Fibroblast of lung (primary cell): ENCODE measurements at regions not wholly inside any gene's neighbourhood (a gene's known extent, or its start where the extent isn't known, plus 50 kb on each side); places are given as distances from the start of the nearest gene placed in this dataset.

Experiments
- DNase-seq, 2 donors: peaks; one replicate each; pipeline versions ENCODE4 v3.0.0 to v3.0.0-alpha.2; 2010; ENCODE audit warnings: low read depth in 2 of 2
- H2AFZ ChIP-seq: 2 replicates; pipeline ENCODE4 v1.5.1; 2012; ENCODE audit warnings: low read length, control low read depth, inconsistent platforms
- H3K27ac ChIP-seq: 2 replicates; pipeline ENCODE4 v1.5.1; 2011; ENCODE audit warnings: low read length, control low read depth; ENCODE audit not compliant: insufficient read depth
- H3K27me3 ChIP-seq: 2 replicates; pipeline ENCODE4 v1.5.1; 2011; ENCODE audit warnings: mild to moderate bottlenecking, low read length; ENCODE audit not compliant: control insufficient read depth, insufficient read depth
- H3K36me3 ChIP-seq: 2 replicates; pipeline ENCODE4 v1.5.1; 2011; ENCODE audit warnings: low read length; ENCODE audit not compliant: control insufficient read depth, insufficient read depth
- H3K4me1 ChIP-seq: 2 replicates; pipeline ENCODE4 v1.5.1; 2011; ENCODE audit warnings: low read length; ENCODE audit not compliant: control insufficient read depth, insufficient read depth; ENCODE audit errors: extremely low read depth
- H3K4me2 ChIP-seq: 2 replicates; pipeline ENCODE4 v1.5.1; 2011; ENCODE audit warnings: low read length, control low read depth; ENCODE audit not compliant: insufficient read depth; ENCODE audit errors: extremely low read depth
- H3K4me3 ChIP-seq, 4 experiments: fragments of 200-600 bp in 1 of 4; sonication (generic) in 1 of 4; replicated peaks in 1 of 4; 2 replicates each; pipeline ENCODE4 v1.5.1; 2011 to 2016; ENCODE audit warnings: low read length in 4 of 4, low read depth in 3 of 4, mild to moderate bottlenecking in 3 of 4, control low read depth in 2 of 4, inconsistent platforms in 1 of 4, mixed read lengths in 1 of 4; ENCODE audit not compliant: insufficient read depth in 1 of 4; ENCODE audit errors: control extremely low read depth in 1 of 4
- H3K79me2 ChIP-seq: 2 replicates; pipeline ENCODE4 v1.5.1; 2012; ENCODE audit warnings: mild to moderate bottlenecking, low read length, inconsistent platforms; ENCODE audit not compliant: control insufficient read depth, insufficient read depth
- H3K9ac ChIP-seq: 2 replicates; pipeline ENCODE4 v1.5.1; 2011; ENCODE audit warnings: mild to moderate bottlenecking, low read length, control low read depth; ENCODE audit not compliant: insufficient read depth
- H3K9me3 ChIP-seq: 2 replicates; pipeline ENCODE4 v1.5.1; 2012; ENCODE audit warnings: low read depth, low read length; ENCODE audit not compliant: control insufficient read depth, insufficient read depth
- H4K20me1 ChIP-seq: 2 replicates; pipeline ENCODE4 v1.5.1; 2011; ENCODE audit warnings: low read length; ENCODE audit not compliant: control insufficient read depth, insufficient read depth; ENCODE audit errors: extremely low read depth
- EZH2 ChIP-seq: IDR thresholded peaks from 2 replicates; pipeline ENCODE4 v1.5.1; 2012; ENCODE audit warnings: low read length, control low read depth, mild to moderate bottlenecking; ENCODE audit errors: missing control alignments
- TF ChIP-seq, protein P1 (sequence below), 2 donors: IDR thresholded peaks in 1 of 2; conservative IDR thresholded peaks in 1 of 2; 1 replicate in 1 of 2; 2 replicates in 1 of 2; pipeline ENCODE4 v1.5.1; 2011 to 2012; ENCODE audit warnings: low read length in 2 of 2, control low read depth in 1 of 2, inconsistent platforms in 1 of 2, low read depth in 1 of 2, mild to moderate bottlenecking in 1 of 2

DNA sequence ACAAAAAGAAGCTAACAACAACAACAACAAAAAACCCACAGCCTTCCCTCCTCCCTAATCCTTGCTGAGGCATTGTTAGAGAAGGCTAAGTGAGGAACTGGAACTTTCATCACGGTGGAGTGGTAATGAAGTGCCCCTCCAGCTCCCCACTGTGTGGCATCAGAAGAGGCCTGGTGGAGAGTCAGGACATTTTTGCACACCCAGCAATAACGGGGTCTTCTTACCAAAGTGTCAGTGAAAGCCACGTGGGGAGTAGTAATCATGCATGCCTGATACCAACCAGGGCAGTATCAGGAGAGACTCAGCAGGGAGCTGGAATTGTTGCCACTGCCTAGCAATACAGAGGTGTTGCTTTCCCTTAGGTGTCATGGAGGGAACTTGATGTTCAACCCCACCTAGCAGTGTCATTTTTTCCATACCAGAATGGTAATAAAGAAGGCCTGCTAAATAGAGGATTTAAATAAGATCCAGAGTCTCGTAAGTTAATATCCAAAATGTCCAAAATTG lies 299.7 kb upstream of the RGS6 start:
- no peak overlapping the region for H3K4me2 ChIP-seq
- no peak overlapping the region for H2AFZ ChIP-seq
- no peak overlapping the region for H3K27ac ChIP-seq
- H3K4me3 ChIP-seq = no peak overlapping the region
- no peak for TF ChIP-seq EZH2
- TF ChIP-seq, protein P1, sequence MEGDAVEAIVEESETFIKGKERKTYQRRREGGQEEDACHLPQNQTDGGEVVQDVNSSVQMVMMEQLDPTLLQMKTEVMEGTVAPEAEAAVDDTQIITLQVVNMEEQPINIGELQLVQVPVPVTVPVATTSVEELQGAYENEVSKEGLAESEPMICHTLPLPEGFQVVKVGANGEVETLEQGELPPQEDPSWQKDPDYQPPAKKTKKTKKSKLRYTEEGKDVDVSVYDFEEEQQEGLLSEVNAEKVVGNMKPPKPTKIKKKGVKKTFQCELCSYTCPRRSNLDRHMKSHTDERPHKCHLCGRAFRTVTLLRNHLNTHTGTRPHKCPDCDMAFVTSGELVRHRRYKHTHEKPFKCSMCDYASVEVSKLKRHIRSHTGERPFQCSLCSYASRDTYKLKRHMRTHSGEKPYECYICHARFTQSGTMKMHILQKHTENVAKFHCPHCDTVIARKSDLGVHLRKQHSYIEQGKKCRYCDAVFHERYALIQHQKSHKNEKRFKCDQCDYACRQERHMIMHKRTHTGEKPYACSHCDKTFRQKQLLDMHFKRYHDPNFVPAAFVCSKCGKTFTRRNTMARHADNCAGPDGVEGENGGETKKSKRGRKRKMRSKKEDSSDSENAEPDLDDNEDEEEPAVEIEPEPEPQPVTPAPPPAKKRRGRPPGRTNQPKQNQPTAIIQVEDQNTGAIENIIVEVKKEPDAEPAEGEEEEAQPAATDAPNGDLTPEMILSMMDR (conservative IDR thresholded peaks at IDR 0.05 in 1 of 2, IDR thresholded peaks at IDR 0.05 in 1 of 2; ENCODE audit: low read depth in 1 of 2, low read length in 2 of 2) = no peak
- H4K20me1 ChIP-seq = no peaks in the 10 kb centered on the region
- DNase-seq = no peak
- H3K79me2 ChIP-seq = no peaks in the 10 kb centered on the region
- H3K27me3 ChIP-seq = no peaks in the 10 kb centered on the region
- no peaks in the 10 kb centered on the region for H3K4me1 ChIP-seq
- H3K9me3 ChIP-seq = no peaks in the 10 kb centered on the region
- H3K36me3 ChIP-seq = no peaks in the 10 kb centered on the region
- H3K9ac ChIP-seq = no peak overlapping the region

DNA sequence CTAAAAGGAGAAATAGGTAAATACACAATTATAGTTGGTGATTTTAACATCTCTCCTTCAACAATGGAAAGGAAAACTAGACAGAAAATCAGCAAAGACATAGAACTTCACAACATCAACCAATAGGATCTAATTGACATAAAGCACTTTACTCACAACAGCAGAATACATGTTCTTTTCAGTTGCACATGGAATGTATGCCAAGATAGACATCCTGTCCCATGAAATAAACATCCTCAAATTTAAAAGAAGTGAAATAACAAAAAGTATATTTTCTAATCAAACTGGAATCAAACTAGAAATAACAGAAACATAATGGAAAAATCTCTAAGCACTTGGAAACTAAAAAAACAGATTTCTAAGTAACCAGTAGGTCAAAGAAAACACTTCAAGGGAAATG lies 296.2 kb upstream of the RGS6 start:
- H3K9me3 ChIP-seq = no peaks in the 10 kb centered on the region
- H3K36me3 ChIP-seq = no peaks in the 10 kb centered on the region
- DNase-seq = no peak
- H3K9ac ChIP-seq = no peak overlapping the region
- no peaks in the 10 kb centered on the region for H4K20me1 ChIP-seq
- no peak overlapping the region for H3K4me3 ChIP-seq
- no peak overlapping the region for H3K27ac ChIP-seq
- no peaks in the 10 kb centered on the region for H3K4me1 ChIP-seq
- no peak overlapping the region for H3K4me2 ChIP-seq
- no peak overlapping the region for H2AFZ ChIP-seq
- no peak for TF ChIP-seq EZH2
- TF ChIP-seq, protein P1 (conservative IDR thresholded peaks at IDR 0.05 in 1 of 2, IDR thresholded peaks at IDR 0.05 in 1 of 2; ENCODE audit: low read depth in 1 of 2, low read length in 2 of 2) = no peak
- H3K27me3 ChIP-seq = no peaks in the 10 kb centered on the region
- no peaks in the 10 kb centered on the region for H3K79me2 ChIP-seq

DNA sequence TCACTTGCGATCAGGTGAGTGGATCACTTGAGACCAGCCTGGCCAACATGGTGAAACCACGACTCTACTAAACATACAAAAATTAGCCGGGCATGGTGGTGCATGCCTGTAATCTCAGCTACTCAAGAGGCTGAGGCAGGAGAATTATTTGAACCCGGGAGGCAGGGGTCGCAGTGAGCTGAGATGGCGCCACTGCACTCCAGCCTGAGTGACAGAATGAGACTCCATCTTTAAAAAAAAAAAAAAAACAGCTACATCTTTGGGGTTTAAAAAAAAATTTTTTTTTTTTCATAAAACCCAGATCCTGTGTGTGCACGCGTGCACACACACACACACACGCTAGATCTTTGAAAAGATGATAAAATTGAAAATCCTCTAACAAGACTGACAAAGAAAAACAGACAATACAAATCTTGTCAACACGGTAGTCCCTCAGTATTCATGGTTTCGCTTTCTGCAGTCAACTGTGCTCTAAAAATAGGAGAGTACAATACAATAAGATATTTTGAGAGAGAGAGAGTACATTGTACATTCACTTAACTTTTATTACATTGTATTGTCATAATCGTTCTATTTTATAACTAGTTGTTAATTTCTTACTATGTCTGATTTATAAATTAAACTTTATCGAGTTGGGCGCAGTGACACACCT lies 295.3 kb upstream of the RGS6 start:
- H3K79me2 ChIP-seq = no peaks in the 10 kb centered on the region
- no peak overlapping the region for H3K27ac ChIP-seq
- TF ChIP-seq EZH2 = no peak
- TF ChIP-seq, protein P1 (conservative IDR thresholded peaks at IDR 0.05 in 1 of 2, IDR thresholded peaks at IDR 0.05 in 1 of 2; ENCODE audit: low read depth in 1 of 2, low read length in 2 of 2) = no peak
- no peaks in the 10 kb centered on the region for H3K4me1 ChIP-seq
- H3K27me3 ChIP-seq = no peaks in the 10 kb centered on the region
- no peak overlapping the region for H3K4me2 ChIP-seq
- H4K20me1 ChIP-seq = no peaks in the 10 kb centered on the region
- no peaks in the 10 kb centered on the region for H3K36me3 ChIP-seq
- H3K9ac ChIP-seq = no peak overlapping the region
- DNase-seq = no peak
- no peak overlapping the region for H2AFZ ChIP-seq
- no peaks in the 10 kb centered on the region for H3K9me3 ChIP-seq
- no peak overlapping the region for H3K4me3 ChIP-seq
